K562 (cell line): ENCODE measurements at regions not wholly inside any gene's neighbourhood (a gene's known extent, or its start where the extent isn't known, plus 50 kb on each side); places are given as distances from the start of the nearest gene placed in this dataset.

Source experiments
- JUNB ChIP-seq: fragments of 450-650 bp; formaldehyde crosslinking; conservative IDR thresholded peaks from 2 replicates; pipeline ENCODE4 v1.4.0; 2020; ENCODE audit warnings: mild to moderate bottlenecking
- MTA3 ChIP-seq: fragments of 450-650 bp; formaldehyde crosslinking; IDR thresholded peaks from 2 replicates; pipeline ENCODE4 v1.6.1; 2017; ENCODE audit warnings: mild to moderate bottlenecking, borderline replicate concordance
- ZBTB11 ChIP-seq, 3 experiments: fragments of 200-800 bp in 1 of 3; fragments of 250-450 bp in 1 of 3; fragments of 450-650 bp in 1 of 3; sonication (Bioruptor Pico) in 1 of 3; sonication (Bioruptor generic) in 1 of 3; formaldehyde crosslinking in 1 of 3; IDR thresholded peaks; 2 replicates each; pipeline versions ENCODE4 v1.6.1 to v1.8.0; 2016 to 2022; ENCODE audit warnings: mild to moderate bottlenecking in 2 of 3, missing genetic modification characterization in 2 of 3, missing compliant biosample characterization in 1 of 3, moderate library complexity in 1 of 3

- TF ChIP-seq ZBTB11 (CRISPR knock-in tag; IDR thresholded peaks at IDR 0.05) (no peak), MTA3 (no peak), JUNB (no peak)
Measured at GRCh38 chr3:18097989-18098388, 327.1 kb downstream of the SATB1 start.
